ENCODE measurements at regions not wholly inside any gene's neighbourhood (a gene's known extent, or its start where the extent isn't known, plus 50 kb on each side); places are given as distances from the start of the nearest gene placed in this dataset.

- no peak for ATAC-seq
- no peak for TF ChIP-seq CREB5 (CRISPR knock-in tag; IDR thresholded peaks at IDR 0.05; ENCODE audit: low read depth)
These were observed 396.8 kb upstream of the TBL1XR1 start for GRCh38 chr3:177594096-177594495.

GRCh38 chr3:177595530-177596188 is 398.4 kb upstream of the TBL1XR1 start:
- TF ChIP-seq TCF4 (CRISPR knock-in tag; IDR thresholded peaks at IDR 0.05; ENCODE audit: borderline replicate concordance) (no peak), ESRRG (CRISPR knock-in tag; IDR thresholded peaks at IDR 0.05) (no peak), CREB5 (CRISPR knock-in tag; IDR thresholded peaks at IDR 0.05; ENCODE audit: low read depth) (no peak), TOX (CRISPR knock-in tag; IDR thresholded peaks at IDR 0.05; ENCODE audit: borderline replicate concordance) (no peak), ISL1 (CRISPR knock-in tag; IDR thresholded peaks at IDR 0.05) (no peak), ZFP3 (CRISPR knock-in tag; IDR thresholded peaks at IDR 0.05) (no peak), CSRNP3 (CRISPR knock-in tag; IDR thresholded peaks at IDR 0.05) (no peak), ZNF565 (CRISPR knock-in tag; conservative IDR thresholded peaks at IDR 0.05; ENCODE audit: low read depth) (no peak), RARB (CRISPR knock-in tag; IDR thresholded peaks at IDR 0.05) (no peak), ZNF8 (CRISPR knock-in tag; IDR thresholded peaks at IDR 0.05) (no peak), ZFP30 (CRISPR knock-in tag; IDR thresholded peaks at IDR 0.05) (no peak)
- no peak for ATAC-seq

- ATAC-seq: peak; percentile 10
- TF ChIP-seq POU6F1 (CRISPR knock-in tag; IDR thresholded peaks at IDR 0.05; ENCODE audit: borderline replicate concordance, low read depth): no peak
- TF ChIP-seq ARNTL (CRISPR knock-in tag; IDR thresholded peaks at IDR 0.05; ENCODE audit: borderline replicate concordance, low read depth): no peak
- no peak for TF ChIP-seq RARB (CRISPR knock-in tag; IDR thresholded peaks at IDR 0.05)
- no peak for TF ChIP-seq ZNF70 (CRISPR knock-in tag; IDR thresholded peaks at IDR 0.05)
- 0 out of 2 replicates have a peak, but pooled peaks have one; percentile 17 for TF ChIP-seq GLIS3 (CRISPR knock-in tag; IDR thresholded peaks at IDR 0.05)
These were observed 399.1 kb upstream of the TBL1XR1 start for GRCh38 chr3:177596248-177596815.

GRCh38 chr3:177596816-177597271 is 399.6 kb upstream of the TBL1XR1 start:
- ATAC-seq: peak; percentile 61
- TF ChIP-seq ZFP3 (CRISPR knock-in tag; IDR thresholded peaks at IDR 0.05): no peak
- TF ChIP-seq SNAI2 (CRISPR knock-in tag; IDR thresholded peaks at IDR 0.05): 0 out of 2 replicates have a peak, but pooled peaks have one; percentile 26

- no peak for TF ChIP-seq TOX (CRISPR knock-in tag; IDR thresholded peaks at IDR 0.05; ENCODE audit: borderline replicate concordance)
- 0 out of 2 replicates have a peak, but pooled peaks have one; percentile 4 for TF ChIP-seq ZNF565 (CRISPR knock-in tag; conservative IDR thresholded peaks at IDR 0.05; ENCODE audit: low read depth)
- 0 out of 2 replicates have a peak, but pooled peaks have one; percentile 70 for TF ChIP-seq OSR1 (CRISPR knock-in tag; IDR thresholded peaks at IDR 0.05)
- peak; percentile 63 for TF ChIP-seq TSHZ2 (CRISPR knock-in tag; IDR thresholded peaks at IDR 0.05)
- TF ChIP-seq ARNTL (CRISPR knock-in tag; IDR thresholded peaks at IDR 0.05; ENCODE audit: borderline replicate concordance, low read depth): 0 out of 2 replicates have a peak, but pooled peaks have one; percentile 12
- 0 out of 2 replicates have a peak, but pooled peaks have one; percentile 56 for TF ChIP-seq POU6F1 (CRISPR knock-in tag; IDR thresholded peaks at IDR 0.05; ENCODE audit: borderline replicate concordance, low read depth)
- TF ChIP-seq TCF4 (CRISPR knock-in tag; IDR thresholded peaks at IDR 0.05; ENCODE audit: borderline replicate concordance): no peak
- TF ChIP-seq ZNF70 (CRISPR knock-in tag; IDR thresholded peaks at IDR 0.05): 0 out of 2 replicates have a peak, but pooled peaks have one; percentile 39
- peak; percentile 63; the same call in 1 of the 2 replicates for TF ChIP-seq SNAI2 (CRISPR knock-in tag; IDR thresholded peaks at IDR 0.05)
- 0 out of 2 replicates have a peak, but pooled peaks have one; percentile 65 for TF ChIP-seq ESRRG (CRISPR knock-in tag; IDR thresholded peaks at IDR 0.05)
- peak; percentile 56 for TF ChIP-seq CSDC2 (CRISPR knock-in tag; IDR thresholded peaks at IDR 0.05)
- no peak for TF ChIP-seq ZC3H10 (CRISPR knock-in tag; IDR thresholded peaks at IDR 0.05)
- ATAC-seq: peak; percentile 61
These were observed 400.2 kb upstream of the TBL1XR1 start for GRCh38 chr3:177597311-177598096.

Data from SK-N-SH treated with all-trans-retinoic acid at 6 μM for 48 hours (cell line).